MCF 10A (cell line): ENCODE measurements at regions not wholly inside any gene's neighbourhood (a gene's known extent, or its start where the extent isn't known, plus 50 kb on each side); places are given as distances from the start of the nearest gene placed in this dataset.
"Not testable (repeated sequence)": the region's sequence is repeated elsewhere in the genome, so short reads cannot be mapped to it uniquely, and the experiment has no call there.

Source experiments
- BruUV-seq: library from RNA; stranded (reverse); fragments of 400-500 nt; replicated peaks from 2 replicates; lab custom pipeline; 2021; lab: Mats Ljungman, UMichigan
- CTCF ChIA-PET: fragments of 300-600 bp; sonication (Branson Sonifier 250); formaldehyde crosslinking; extraction: SDS; loops from one replicate; lab custom pipeline; 2021; ENCODE audit warnings: antibody characterized with exemption, inconsistent platforms; lab: Yijun Ruan, JAX
- POLR2A ChIA-PET: fragments of 300-600, 350-650 bp; sonication (Branson Sonifier 250); formaldehyde crosslinking; extraction: SDS; loops from one replicate; lab custom pipeline; 2020; ENCODE audit warnings: antibody characterized with exemption, inconsistent platforms; lab: Yijun Ruan, JAX
- DNase-seq: peaks from one replicate; pipeline ENCODE4 v3.0.0-alpha.2; 2018; ENCODE audit not compliant: unreplicated experiment
- H3K27ac Mint-ChIP-seq: one replicate; pipeline ENCODE4 v1.8.0; 2022; ENCODE audit warnings: mild to moderate bottlenecking, low read depth, mixed read lengths; ENCODE audit not compliant: unreplicated experiment
- H3K27me3 Mint-ChIP-seq: one replicate; pipeline ENCODE4 v1.8.0; 2022; ENCODE audit warnings: mixed read lengths; ENCODE audit not compliant: insufficient read depth, unreplicated experiment
- H3K36me3 Mint-ChIP-seq: one replicate; pipeline ENCODE4 v1.8.0; 2022; ENCODE audit warnings: mild to moderate bottlenecking, moderate library complexity, mixed read lengths; ENCODE audit not compliant: insufficient read depth, unreplicated experiment
- H3K4me1 Mint-ChIP-seq: one replicate; pipeline ENCODE4 v1.8.0; 2022; ENCODE audit warnings: mixed read lengths; ENCODE audit not compliant: insufficient read depth, unreplicated experiment
- H3K4me3 Mint-ChIP-seq: one replicate; pipeline ENCODE4 v1.8.0; 2022; ENCODE audit warnings: mild to moderate bottlenecking, moderate library complexity, mixed read lengths; ENCODE audit not compliant: unreplicated experiment
- H3K9me3 Mint-ChIP-seq: one replicate; pipeline ENCODE4 v1.8.0; 2022; ENCODE audit warnings: mixed read lengths; ENCODE audit not compliant: unreplicated experiment
- intact Hi-C: fragments of 100-400 bp; cut with micrococcal nuclease; formaldehyde crosslinking; loops from 2 replicates; pipeline ENCODE4 v1.14.1; 2022
- TF ChIP-seq, protein P1 (sequence below): fragments of 200-600 bp; IDR thresholded peaks from one replicate; pipeline ENCODE4 v1.8.0; 2022; ENCODE audit warnings: antibody characterized with exemption, mild to moderate bottlenecking; ENCODE audit not compliant: unreplicated experiment

GRCh38 chr12:89827592-89827991 lies 119.0 kb upstream of the ATP2B1 start:
- intact Hi-C loops, result no loop called here
- no peak for DNase-seq
- H3K4me3 Mint-ChIP-seq, result no peak overlapping the region
- no peaks in the 10 kb centered on the region for H3K27me3 Mint-ChIP-seq
- ChIA-PET POLR2A (no interaction called here), CTCF (no interaction called here)
- BruUV-seq, result no TSS peak
- H3K9me3 Mint-ChIP-seq, result peaks cover 7% of the 10 kb centered on the region
- TF ChIP-seq, protein P1, sequence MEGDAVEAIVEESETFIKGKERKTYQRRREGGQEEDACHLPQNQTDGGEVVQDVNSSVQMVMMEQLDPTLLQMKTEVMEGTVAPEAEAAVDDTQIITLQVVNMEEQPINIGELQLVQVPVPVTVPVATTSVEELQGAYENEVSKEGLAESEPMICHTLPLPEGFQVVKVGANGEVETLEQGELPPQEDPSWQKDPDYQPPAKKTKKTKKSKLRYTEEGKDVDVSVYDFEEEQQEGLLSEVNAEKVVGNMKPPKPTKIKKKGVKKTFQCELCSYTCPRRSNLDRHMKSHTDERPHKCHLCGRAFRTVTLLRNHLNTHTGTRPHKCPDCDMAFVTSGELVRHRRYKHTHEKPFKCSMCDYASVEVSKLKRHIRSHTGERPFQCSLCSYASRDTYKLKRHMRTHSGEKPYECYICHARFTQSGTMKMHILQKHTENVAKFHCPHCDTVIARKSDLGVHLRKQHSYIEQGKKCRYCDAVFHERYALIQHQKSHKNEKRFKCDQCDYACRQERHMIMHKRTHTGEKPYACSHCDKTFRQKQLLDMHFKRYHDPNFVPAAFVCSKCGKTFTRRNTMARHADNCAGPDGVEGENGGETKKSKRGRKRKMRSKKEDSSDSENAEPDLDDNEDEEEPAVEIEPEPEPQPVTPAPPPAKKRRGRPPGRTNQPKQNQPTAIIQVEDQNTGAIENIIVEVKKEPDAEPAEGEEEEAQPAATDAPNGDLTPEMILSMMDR, result no peak
- no peak overlapping the region for H3K27ac Mint-ChIP-seq
- H3K36me3 Mint-ChIP-seq, result no peaks in the 10 kb centered on the region
- H3K4me1 Mint-ChIP-seq, result peaks cover 6% of the 10 kb centered on the region

DNA sequence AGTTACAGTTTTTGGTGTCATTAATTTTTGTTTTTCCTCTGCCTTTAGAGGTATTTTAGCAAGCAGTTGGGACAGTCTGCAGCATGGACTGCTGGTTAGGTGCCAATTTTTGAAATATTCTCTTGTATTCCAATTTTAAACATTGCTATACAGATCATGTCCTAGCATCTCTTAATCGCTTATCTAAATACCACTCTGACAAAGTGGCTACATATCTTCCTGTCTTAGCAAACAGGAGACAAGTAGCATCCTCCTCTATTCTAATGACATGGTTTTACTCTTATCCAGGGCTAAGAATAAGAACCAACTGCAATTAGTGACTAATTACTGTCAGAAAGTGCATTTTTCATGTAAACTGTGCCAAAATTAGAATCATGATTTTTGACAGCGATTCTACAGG lies 117.8 kb upstream of the ATP2B1 start:
- no TSS peak for BruUV-seq
- no peak overlapping the region for H3K27ac Mint-ChIP-seq
- DNase-seq, result no peak
- H3K9me3 Mint-ChIP-seq, result peaks cover 7% of the 10 kb centered on the region
- peaks cover 6% of the 10 kb centered on the region for H3K4me1 Mint-ChIP-seq
- no peak overlapping the region for H3K4me3 Mint-ChIP-seq
- ChIA-PET CTCF (interaction anchor here (0.6 kb wide), 1 partner anchor 276 kb away, joined by 4 read pairs; no protein-coding TSS in a partner anchor), POLR2A (interaction anchor here (0.9 kb wide), 1 partner anchor 29 kb away, joined by 4 read pairs; no protein-coding TSS in a partner anchor)
- TF ChIP-seq, protein P1, result no peak
- no peaks in the 10 kb centered on the region for H3K27me3 Mint-ChIP-seq
- no peaks in the 10 kb centered on the region for H3K36me3 Mint-ChIP-seq
- intact Hi-C loops, result no loop called here

DNA sequence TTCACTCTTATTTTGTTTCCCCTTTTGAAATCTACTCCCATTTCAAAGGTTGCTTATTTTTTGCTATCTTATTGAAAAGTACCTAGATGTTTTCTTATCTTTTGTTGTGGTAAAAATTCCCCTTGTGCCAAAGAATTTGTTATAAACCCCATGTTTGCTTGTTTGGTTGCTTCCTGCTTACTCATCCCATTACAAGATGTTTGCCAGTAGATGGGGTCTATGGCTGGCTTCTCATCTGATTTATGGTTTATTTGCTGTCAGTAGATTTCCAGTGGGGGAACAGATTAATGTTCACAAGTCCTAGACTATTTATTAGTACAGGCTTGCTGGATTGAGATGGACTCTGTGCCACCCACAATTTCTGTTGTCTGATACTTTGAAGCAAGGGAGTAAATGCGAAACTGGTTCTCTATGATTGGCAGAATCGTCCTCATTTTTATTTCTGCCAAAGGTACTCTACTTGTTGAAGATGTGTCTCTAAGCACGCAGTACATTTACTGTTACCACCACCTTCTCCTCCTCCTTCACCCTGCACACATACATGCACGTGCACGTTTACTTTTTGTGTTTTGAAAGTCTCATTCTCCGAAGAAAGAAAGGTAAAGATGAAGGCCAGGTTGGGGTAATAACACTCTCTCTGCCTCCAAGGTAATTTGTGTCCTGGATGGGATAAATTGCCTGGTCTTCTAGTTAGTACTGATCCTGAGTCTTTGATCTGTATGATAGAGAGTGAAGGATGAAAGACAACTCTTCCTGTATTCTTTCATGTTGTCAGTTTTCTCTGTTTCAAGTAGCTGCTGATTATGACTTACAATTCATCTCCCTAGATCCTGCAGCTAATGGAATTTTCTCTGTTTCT lies 117.2 kb upstream of the ATP2B1 start:
- no peaks in the 10 kb centered on the region for H3K36me3 Mint-ChIP-seq
- no peaks in the 10 kb centered on the region for H3K27me3 Mint-ChIP-seq
- no TSS peak for BruUV-seq
- intact Hi-C loops, result no loop called here
- H3K27ac Mint-ChIP-seq, result no peak overlapping the region
- ChIA-PET CTCF (no interaction called here), POLR2A (interaction anchor here (0.9 kb wide), 1 partner anchor 30 kb away, joined by 4 read pairs; no protein-coding TSS in a partner anchor)
- H3K4me3 Mint-ChIP-seq, result no peak overlapping the region
- TF ChIP-seq, protein P1, result no peak
- H3K4me1 Mint-ChIP-seq, result peaks cover 6% of the 10 kb centered on the region
- peak; percentile 12 for DNase-seq
- peaks cover 7% of the 10 kb centered on the region for H3K9me3 Mint-ChIP-seq

DNA sequence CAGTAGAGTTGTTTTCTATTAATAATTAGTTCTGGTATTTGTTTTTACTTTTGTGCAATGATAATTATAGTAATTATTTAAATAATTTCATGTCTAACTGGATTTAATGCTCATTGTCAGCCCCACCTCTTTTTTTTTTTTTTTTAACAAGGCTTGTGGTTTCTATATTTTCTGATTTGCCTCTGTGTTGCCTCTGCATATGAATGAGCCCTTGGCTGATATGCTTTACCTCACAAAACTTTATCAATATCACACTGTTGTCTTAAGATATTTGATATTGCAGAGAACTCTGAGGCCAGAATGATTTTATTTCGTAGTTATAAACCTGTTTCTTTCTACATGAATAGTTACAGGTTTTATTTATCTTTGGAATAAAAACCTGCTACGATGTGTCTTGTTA lies 116.2 kb upstream of the ATP2B1 start:
- ChIA-PET CTCF (no interaction called here), POLR2A (no interaction called here)
- no TSS peak for BruUV-seq
- Mint-ChIP-seq H3K4me3 (no peak overlapping the region), H3K4me1 (peaks cover 6% of the 10 kb centered on the region), H3K36me3 (no peaks in the 10 kb centered on the region), H3K9me3 (peaks cover 6% of the 10 kb centered on the region), H3K27ac (no peak overlapping the region), H3K27me3 (no peaks in the 10 kb centered on the region)
- TF ChIP-seq, protein P1, result no peak
- no peak for DNase-seq
- intact Hi-C loops, result no loop called here

GRCh38 chr12:89822992-89823391 lies 114.4 kb upstream of the ATP2B1 start:
- H3K27ac Mint-ChIP-seq, DNase-seq, H3K27me3 Mint-ChIP-seq, CTCF ChIA-PET, H3K4me3 Mint-ChIP-seq, H3K36me3 Mint-ChIP-seq, H3K4me1 Mint-ChIP-seq, H3K9me3 Mint-ChIP-seq, intact Hi-C loops, POLR2A ChIA-PET, BruUV-seq: not testable (repeated sequence)
